AG04449 (cell line): ENCODE measurements at regions not wholly inside any gene's neighbourhood (a gene's known extent, or its start where the extent isn't known, plus 50 kb on each side); places are given as distances from the start of the nearest gene placed in this dataset.

Experiments
- CTCF ChIA-PET: fragments of 350-600 bp; formaldehyde crosslinking; extraction: SDS; loops from one replicate; lab custom pipeline; 2021; ENCODE audit warnings: antibody characterized with exemption; lab: Yijun Ruan, JAX
- POLR2A ChIA-PET: fragments of 400-600, 350-600 bp; formaldehyde crosslinking; extraction: SDS; loops from one replicate; lab custom pipeline; 2020; ENCODE audit warnings: antibody characterized with exemption, inconsistent platforms; lab: Yijun Ruan, JAX
- DNase-seq: peaks from one replicate; pipeline ENCODE4 v3.0.0-alpha.2; 2010; ENCODE audit warnings: low read depth, low spot score
- H3K4me3 ChIP-seq: 2 replicates; pipeline ENCODE4 v1.5.1; 2011; ENCODE audit warnings: low read depth, mild to moderate bottlenecking, control low read depth, low read length
- TF ChIP-seq, protein P1 (sequence below): IDR thresholded peaks from one replicate; pipeline ENCODE4 v1.5.1; 2011; ENCODE audit warnings: mild to moderate bottlenecking, moderate library complexity, low read length, control low read depth, inconsistent platforms; ENCODE audit not compliant: insufficient read depth; ENCODE audit errors: missing control alignments

DNA sequence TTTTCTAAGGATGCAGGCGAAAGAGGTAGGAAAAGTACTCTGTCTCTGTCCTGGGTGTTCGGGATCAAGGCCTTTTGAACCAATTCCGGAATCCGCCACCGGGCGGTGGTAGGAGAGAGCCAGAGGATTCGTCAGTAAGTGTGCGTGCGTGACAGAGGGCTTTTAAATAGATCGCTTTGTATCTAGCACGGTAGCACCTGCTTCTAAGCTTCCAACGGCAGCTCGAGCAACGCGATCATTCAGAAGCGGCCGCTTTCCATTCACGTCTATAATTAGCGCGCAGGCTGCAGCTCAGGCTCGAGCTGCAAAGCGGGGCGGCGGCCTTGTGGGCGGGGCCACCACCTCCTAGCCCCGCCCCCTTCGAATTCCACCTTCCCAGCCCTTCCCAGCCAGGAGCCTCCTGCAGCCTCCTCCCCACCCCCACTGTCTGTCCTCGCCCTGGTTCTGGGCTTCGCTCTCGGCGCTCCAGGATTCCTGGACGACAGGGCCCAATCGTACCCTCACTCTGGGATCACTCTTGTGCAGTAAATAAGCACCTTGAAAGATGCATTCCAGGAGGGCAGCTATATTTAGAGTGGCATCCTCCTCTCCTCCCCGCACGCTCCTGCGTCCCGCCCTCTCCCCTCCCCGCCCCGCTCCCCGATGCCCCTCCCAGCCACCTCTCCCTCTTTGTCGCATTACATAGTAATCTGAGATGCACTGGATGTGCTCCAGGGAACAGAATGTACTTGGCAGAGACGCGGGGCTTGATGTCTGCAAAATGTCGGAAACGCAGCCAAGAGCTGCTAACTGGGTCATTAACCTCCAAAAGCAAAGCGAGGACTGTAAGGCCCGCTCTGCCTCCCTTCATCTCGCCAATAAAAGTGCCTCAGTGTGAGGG lies 224.1 kb upstream of the TPRG1 start:
- TF ChIP-seq, protein P1, sequence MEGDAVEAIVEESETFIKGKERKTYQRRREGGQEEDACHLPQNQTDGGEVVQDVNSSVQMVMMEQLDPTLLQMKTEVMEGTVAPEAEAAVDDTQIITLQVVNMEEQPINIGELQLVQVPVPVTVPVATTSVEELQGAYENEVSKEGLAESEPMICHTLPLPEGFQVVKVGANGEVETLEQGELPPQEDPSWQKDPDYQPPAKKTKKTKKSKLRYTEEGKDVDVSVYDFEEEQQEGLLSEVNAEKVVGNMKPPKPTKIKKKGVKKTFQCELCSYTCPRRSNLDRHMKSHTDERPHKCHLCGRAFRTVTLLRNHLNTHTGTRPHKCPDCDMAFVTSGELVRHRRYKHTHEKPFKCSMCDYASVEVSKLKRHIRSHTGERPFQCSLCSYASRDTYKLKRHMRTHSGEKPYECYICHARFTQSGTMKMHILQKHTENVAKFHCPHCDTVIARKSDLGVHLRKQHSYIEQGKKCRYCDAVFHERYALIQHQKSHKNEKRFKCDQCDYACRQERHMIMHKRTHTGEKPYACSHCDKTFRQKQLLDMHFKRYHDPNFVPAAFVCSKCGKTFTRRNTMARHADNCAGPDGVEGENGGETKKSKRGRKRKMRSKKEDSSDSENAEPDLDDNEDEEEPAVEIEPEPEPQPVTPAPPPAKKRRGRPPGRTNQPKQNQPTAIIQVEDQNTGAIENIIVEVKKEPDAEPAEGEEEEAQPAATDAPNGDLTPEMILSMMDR: peak; percentile 21
- ChIA-PET CTCF (interaction anchor here (0.6 to 18.2 kb wide), 3 partner anchors 9 to 1211 kb away, joined by 3 to 322 read pairs (median 3); no protein-coding TSS in a partner anchor), POLR2A (interaction anchor here (0.9 kb wide), 1 partner anchor 65 kb away, joined by 3 read pairs; no protein-coding TSS in a partner anchor)
- peak overlapping the region; percentile 46 for H3K4me3 ChIP-seq
- peak; percentile 45 for DNase-seq

- peak overlapping the region; percentile 9; the same call in 1 of the 2 replicates for H3K4me3 ChIP-seq
- TF ChIP-seq, protein P1: no peak
- peak; percentile 64 for DNase-seq
- CTCF ChIA-PET: interaction anchor here (0.6 to 18.2 kb wide), 2 partner anchors 8 to 1212 kb away, joined by 3 to 322 read pairs; no protein-coding TSS in a partner anchor
- POLR2A ChIA-PET: no interaction called here
Measured at GRCh38 chr3:188948281-188948996, 223.3 kb upstream of the TPRG1 start.

- CTCF ChIA-PET: interaction anchor here (18.2 kb wide), 1 partner anchor 1212 kb away, joined by 322 read pairs; no protein-coding TSS in a partner anchor
- POLR2A ChIA-PET: no interaction called here
- TF ChIP-seq, protein P1: no peak
- no peak overlapping the region for H3K4me3 ChIP-seq
- no peak for DNase-seq
Measured at GRCh38 chr3:188948997-188949389, 222.8 kb upstream of the TPRG1 start.

DNA sequence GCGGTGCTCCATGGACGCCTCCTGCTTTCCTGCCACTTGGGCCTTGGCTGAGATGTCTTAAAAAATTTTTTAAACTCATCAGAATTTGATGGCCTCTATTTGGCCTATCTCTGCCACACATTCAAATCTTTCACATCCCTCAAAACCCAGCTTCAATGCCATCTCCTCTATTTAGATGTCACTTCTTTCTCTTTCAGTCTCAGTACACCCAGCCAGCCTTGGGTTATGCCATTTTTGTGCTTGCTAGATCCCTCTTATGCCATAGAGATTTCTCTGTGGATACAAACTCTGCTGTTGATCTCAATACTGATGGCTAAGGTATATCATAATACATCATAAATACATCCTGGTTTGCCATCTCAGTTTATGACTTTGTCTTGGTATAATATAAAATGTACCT lies 222.3 kb upstream of the TPRG1 start:
- TF ChIP-seq, protein P1: no peak
- POLR2A ChIA-PET: no interaction called here

GRCh38 chr3:188949996-188950395 lies 221.8 kb upstream of the TPRG1 start:
- CTCF ChIA-PET: interaction anchor here (18.2 kb wide), 1 partner anchor 1213 kb away, joined by 322 read pairs; no protein-coding TSS in a partner anchor
- POLR2A ChIA-PET: no interaction called here
- TF ChIP-seq, protein P1: no peak
- DNase-seq: no peak
- H3K4me3 ChIP-seq: no peak overlapping the region

More for the DNA sequence above, 222.3 kb upstream of the TPRG1 start:
- DNase-seq: no peak
- CTCF ChIA-PET: interaction anchor here (18.2 kb wide), 1 partner anchor 1213 kb away, joined by 322 read pairs; no protein-coding TSS in a partner anchor
- no peak overlapping the region for H3K4me3 ChIP-seq
